ENCODE measurements at regions not wholly inside any gene's neighbourhood (a gene's known extent, or its start where the extent isn't known, plus 50 kb on each side); places are given as distances from the start of the nearest gene placed in this dataset.

- no peak for TF ChIP-seq CTCF (conservative IDR thresholded peaks at IDR 0.05; ENCODE audit: low read depth, low read length)
- DNase-seq (ENCODE audit: low read depth), result peak; percentile 84
These were observed 462.5 kb upstream of the IGFBP3 start for GRCh38 chr7:46383605-46384004.

DNA sequence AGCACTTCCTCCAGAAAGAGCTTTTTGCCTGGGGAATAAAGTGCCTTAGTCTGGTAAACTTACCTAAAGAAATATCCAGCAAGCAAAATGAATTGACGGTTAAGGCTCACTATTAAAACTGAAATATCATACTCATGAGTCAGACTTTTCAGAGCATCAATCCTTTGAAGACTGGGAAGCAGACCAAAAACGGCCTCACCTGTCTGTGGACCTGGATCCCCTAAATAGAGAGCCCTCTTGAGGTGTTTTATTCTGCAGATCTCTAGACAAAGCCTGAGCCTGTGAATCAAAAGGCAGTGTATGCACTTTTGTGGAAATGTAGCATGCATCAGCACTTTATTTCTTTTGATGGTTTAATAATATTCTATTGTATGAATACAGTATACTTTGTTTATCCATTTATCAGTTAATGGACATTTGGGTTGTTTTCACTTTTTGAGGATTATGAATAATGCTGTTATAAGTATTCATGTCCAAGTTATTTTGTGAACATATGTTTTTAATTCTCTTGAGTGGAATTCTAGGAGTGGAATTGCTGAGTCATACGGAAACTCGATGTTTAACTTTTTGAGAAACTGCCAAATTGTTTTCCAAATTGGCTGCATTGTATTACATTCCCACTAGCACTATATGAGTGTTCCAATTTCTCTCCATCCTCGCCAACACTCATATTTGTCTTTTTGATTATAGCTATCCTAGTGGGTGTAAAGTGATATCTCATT, 449.0 kb upstream of the IGFBP3 start:
- DNase-seq (ENCODE audit: low read depth), result peak; percentile 84
- no peak overlapping the region for H3K4me3 ChIP-seq (ENCODE audit: low read depth, low read length)
- TF ChIP-seq CTCF (conservative IDR thresholded peaks at IDR 0.05; ENCODE audit: low read depth, low read length), result no peak

More at GRCh38 chr7:46383605-46384004, 462.5 kb upstream of the IGFBP3 start:
- no peak overlapping the region for H3K4me3 ChIP-seq (ENCODE audit: low read depth, low read length)

DNA sequence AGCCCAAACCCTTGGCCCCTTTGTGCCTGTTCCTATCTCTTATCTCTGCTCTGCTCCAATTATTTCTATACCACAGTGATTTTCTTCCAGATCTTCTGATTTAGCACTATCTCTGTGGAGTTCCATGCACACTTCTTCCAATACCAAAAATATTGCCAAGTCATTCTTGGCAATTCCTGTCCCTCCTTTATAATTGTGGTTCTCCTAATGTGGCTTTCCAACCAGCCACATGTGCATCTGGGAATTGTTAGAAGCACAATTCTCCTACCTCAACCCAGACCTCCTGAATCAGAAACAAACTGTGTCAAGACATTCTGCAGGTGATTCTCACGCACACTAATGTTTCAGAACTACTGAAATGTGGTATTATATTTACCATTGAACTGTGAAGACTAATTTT, 447.8 kb upstream of the IGFBP3 start:
- H3K4me3 ChIP-seq (ENCODE audit: low read depth, low read length), result no peak overlapping the region
- no peak for DNase-seq (ENCODE audit: low read depth)
- TF ChIP-seq CTCF (conservative IDR thresholded peaks at IDR 0.05; ENCODE audit: low read depth, low read length), result no peak

GRCh38 chr7:46366526-46366925, 445.5 kb upstream of the IGFBP3 start:
- DNase-seq (ENCODE audit: low read depth), result no peak
- no peak overlapping the region for H3K4me3 ChIP-seq (ENCODE audit: low read depth, low read length)
- TF ChIP-seq CTCF (conservative IDR thresholded peaks at IDR 0.05; ENCODE audit: low read depth, low read length), result no peak

DNA sequence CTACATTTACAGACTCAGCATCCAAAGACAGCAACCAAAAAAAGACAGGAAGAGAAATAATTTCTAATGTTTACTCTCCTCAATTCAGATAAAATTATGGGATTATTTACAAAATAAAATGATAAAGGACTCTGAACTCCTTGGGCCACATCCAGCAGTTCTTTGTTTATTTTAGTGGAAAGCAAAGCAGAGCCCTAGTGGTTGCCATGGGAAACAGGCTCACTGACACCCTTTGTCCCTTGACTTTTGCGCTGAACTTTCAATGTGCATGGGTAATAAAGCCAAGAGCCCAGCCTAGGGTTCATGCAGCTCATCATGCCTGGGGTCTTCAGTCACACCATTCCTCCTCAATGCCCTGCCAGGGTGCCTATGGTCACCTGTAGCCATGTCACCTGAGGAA, 442.6 kb upstream of the IGFBP3 start:
- H3K4me3 ChIP-seq (ENCODE audit: low read depth, low read length), result no peak overlapping the region
- peak; percentile 30 for TF ChIP-seq CTCF (conservative IDR thresholded peaks at IDR 0.05; ENCODE audit: low read depth, low read length)
- DNase-seq (ENCODE audit: low read depth), result no peak

DNA sequence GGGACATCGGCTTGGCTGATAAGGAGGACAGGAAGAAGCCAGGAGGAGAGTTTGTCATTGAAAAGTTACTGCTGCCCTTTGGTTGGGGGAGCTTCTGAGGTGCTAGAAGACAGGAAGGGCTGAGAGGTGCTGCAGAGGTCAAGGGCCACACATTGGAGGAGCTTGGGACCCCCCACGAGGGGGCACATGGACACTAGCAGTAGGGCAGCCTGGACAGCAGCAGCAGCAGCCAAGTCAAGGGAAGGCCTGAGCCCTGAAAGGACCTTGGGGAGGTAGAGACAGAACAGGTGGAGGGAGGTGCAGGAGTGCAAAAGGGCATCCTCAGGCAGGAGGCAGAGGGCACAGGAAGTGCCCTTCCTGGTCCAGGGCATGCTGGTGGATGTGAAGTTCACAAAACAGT, 439.7 kb upstream of the IGFBP3 start:
- DNase-seq (ENCODE audit: low read depth), result no peak
- no peak for TF ChIP-seq CTCF (conservative IDR thresholded peaks at IDR 0.05; ENCODE audit: low read depth, low read length)
- no peak overlapping the region for H3K4me3 ChIP-seq (ENCODE audit: low read depth, low read length)

- TF ChIP-seq CTCF (conservative IDR thresholded peaks at IDR 0.05; ENCODE audit: low read depth, low read length), result no peak
- no peak overlapping the region for H3K4me3 ChIP-seq (ENCODE audit: low read depth, low read length)
- DNase-seq (ENCODE audit: low read depth), result no peak
These were observed 439.2 kb upstream of the IGFBP3 start for GRCh38 chr7:46360296-46360695.
